GM10266 (cell line): ENCODE measurements at regions not wholly inside any gene's neighbourhood (a gene's known extent, or its start where the extent isn't known, plus 50 kb on each side); places are given as distances from the start of the nearest gene placed in this dataset.
A peak's percentile ranks its signal among the peaks of the same experiment; 100 is the strongest.

Source experiments
- DNase-seq: peaks from one replicate; pipeline ENCODE4 v3.0.0; 2012; ENCODE audit errors: extremely low spot score
- CTCF ChIP-seq: IDR thresholded peaks from 2 replicates; pipeline ENCODE4 v1.5.1; 2012; ENCODE audit warnings: mild to moderate bottlenecking, low read depth; ENCODE audit not compliant: control insufficient read depth, insufficient read depth; ENCODE audit errors: missing control alignments

DNA sequence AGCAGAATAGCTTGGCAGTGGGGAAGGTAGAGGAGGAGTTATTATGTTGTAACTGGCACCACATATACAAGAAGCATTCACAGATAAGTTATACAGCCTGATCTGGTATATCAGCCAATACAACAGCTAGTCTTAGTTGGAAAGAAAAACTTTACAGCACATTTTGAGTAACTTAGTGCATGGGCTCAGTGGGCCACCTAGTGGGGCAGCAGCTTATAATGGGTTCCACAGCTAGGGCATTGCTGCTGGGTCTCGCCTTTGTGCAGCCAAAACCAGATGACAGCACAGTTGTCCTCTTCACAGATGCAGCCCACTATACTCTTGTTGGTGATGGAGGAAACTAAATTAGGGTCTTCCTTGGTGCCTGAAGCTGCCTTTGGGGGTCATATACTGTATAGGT, 448.1 kb upstream of the RASGEF1B start:
- TF ChIP-seq CTCF, result no peak
- no peak for DNase-seq

- DNase-seq, result no peak
- peak; percentile 18 for TF ChIP-seq CTCF
Observed at GRCh38 chr4:81919223-81919622, 447.5 kb upstream of the RASGEF1B start.

- no peak for TF ChIP-seq CTCF
- DNase-seq, result no peak
Observed at GRCh38 chr4:81915430-81915829, 443.7 kb upstream of the RASGEF1B start.

DNA sequence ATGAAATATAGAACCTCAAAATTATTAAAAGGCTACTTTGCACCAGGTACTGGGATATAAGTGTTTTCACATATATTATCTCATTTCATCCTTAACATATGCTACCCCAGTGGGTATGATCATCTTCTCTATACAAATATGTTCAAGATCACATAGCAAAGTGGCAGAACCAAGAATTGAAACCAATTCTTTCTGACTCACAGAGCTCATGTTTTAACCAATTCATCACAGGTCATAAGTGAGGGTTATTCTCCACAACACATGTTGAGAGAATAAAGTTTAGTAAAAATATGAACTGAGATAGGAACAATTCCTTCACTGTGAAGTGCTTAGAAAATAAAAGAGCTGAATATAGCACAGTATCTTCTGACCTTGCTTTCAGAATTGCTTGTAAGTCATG, 442.9 kb upstream of the RASGEF1B start:
- TF ChIP-seq CTCF, result no peak
- no peak for DNase-seq

- DNase-seq, result peak; percentile 53
- TF ChIP-seq CTCF, result peak; percentile 73
Observed at GRCh38 chr4:81913427-81913879, 441.7 kb upstream of the RASGEF1B start.

GRCh38 chr4:81912376-81913030, 440.8 kb upstream of the RASGEF1B start:
- TF ChIP-seq CTCF, result no peak
- no peak for DNase-seq

DNA sequence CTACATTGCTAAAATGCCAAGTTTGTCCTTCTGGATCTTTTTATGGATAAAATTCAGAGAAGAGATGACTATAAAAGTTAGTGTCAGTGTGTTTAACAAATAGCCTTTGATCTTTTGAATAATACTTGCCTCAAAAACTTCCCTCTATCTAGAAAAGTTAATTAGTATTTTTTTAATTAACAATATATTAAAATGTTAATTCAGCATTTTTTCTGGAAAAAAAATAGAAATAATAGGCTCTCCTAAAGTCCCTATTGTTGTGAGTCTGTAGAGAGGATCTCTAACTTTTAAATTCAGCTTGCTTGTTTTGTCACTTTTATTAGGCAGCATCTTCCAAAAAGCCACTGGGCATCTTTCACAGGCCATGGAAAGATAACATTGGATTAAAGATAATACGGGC, 435.2 kb upstream of the RASGEF1B start:
- no peak for DNase-seq
- no peak for TF ChIP-seq CTCF
